LNCAP (cell line): ENCODE measurements at regions not wholly inside any gene's neighbourhood (a gene's known extent, or its start where the extent isn't known, plus 50 kb on each side); places are given as distances from the start of the nearest gene placed in this dataset.

Experiments
- TF ChIP-seq, protein P1 (sequence below): fragments of 450-650 bp; IDR thresholded peaks from 2 replicates; pipeline ENCODE4 v1.5.1; 2017; ENCODE audit warnings: mild to moderate bottlenecking

DNA sequence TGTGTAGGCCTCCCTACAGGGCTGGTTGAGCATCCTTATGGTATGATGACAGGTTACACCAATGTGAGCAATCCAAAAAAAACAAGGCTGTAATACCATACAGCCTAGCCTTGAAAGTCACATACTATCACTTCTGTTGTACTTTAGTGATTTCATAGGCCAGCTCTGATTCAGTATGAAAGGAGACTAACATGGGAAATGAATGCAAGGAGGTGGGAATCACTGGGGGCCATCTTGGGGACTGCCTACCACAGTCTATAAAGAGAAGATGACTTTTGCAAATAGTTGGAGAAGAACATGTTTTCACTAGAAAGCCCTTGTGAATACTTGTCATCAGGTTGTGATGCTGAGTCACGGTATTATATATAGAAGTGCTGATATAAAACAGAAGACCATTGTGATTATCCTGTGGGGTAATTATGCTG is 270.7 kb downstream of the S1PR1 start:
- TF ChIP-seq, protein P1, sequence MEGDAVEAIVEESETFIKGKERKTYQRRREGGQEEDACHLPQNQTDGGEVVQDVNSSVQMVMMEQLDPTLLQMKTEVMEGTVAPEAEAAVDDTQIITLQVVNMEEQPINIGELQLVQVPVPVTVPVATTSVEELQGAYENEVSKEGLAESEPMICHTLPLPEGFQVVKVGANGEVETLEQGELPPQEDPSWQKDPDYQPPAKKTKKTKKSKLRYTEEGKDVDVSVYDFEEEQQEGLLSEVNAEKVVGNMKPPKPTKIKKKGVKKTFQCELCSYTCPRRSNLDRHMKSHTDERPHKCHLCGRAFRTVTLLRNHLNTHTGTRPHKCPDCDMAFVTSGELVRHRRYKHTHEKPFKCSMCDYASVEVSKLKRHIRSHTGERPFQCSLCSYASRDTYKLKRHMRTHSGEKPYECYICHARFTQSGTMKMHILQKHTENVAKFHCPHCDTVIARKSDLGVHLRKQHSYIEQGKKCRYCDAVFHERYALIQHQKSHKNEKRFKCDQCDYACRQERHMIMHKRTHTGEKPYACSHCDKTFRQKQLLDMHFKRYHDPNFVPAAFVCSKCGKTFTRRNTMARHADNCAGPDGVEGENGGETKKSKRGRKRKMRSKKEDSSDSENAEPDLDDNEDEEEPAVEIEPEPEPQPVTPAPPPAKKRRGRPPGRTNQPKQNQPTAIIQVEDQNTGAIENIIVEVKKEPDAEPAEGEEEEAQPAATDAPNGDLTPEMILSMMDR = no peak

GRCh38 chr1:101508913-101509312 is 272.1 kb downstream of the S1PR1 start:
- TF ChIP-seq, protein P1 = no peak

DNA sequence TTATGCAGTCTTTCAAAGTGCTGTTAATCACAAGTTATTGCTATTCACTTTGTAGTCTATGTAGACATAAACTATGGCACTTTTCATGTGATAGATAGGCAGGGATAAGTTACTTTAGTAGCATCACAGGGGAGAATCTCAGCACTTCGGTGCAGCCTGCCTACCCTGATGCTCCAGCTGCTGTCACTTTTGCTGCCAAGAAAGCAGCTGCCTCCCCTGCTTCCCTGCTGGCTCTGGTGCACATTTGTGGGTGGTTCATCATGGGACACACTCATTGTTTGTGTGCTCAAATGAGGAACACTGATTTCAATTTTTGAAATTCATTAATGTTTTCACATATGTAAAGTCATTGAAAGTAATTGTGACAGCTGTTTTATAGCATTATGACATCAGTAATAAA is 272.6 kb downstream of the S1PR1 start:
- TF ChIP-seq, protein P1 = no peak

DNA sequence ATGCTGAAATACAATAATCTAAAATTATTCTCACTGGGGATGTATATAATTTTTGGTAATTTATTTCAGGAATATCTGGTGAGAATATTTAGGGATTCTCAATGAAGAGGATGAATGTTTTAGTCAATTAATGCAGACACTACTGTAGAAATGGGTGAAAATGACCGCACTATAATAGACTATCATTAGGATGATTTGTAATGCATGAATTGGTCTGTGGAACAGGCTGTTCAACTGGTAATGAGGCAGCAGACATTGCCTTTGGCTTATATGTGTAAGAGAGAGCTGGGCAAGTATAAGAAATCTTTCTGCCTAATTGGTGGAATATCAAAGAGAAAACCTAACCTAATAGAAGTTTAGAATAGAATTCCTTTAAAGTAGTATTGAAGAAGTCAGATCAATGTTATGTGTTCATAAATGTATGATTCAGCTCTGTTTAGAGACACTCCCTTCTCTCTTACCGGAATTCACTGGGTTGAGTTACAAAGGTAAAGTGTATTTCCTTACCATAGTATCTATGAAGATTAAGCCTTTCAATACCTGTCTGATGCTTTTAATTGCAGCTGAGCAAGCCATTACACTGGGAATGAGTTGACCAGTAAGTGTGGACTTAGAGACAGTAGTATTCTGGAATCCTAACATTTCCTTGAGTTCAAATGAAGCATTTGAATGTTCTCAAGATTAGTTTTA is 274.5 kb downstream of the S1PR1 start:
- TF ChIP-seq, protein P1 = no peak

- TF ChIP-seq, protein P1 = peak; percentile 86
Measured at GRCh38 chr1:101520302-101520701, 283.5 kb downstream of the S1PR1 start.

DNA sequence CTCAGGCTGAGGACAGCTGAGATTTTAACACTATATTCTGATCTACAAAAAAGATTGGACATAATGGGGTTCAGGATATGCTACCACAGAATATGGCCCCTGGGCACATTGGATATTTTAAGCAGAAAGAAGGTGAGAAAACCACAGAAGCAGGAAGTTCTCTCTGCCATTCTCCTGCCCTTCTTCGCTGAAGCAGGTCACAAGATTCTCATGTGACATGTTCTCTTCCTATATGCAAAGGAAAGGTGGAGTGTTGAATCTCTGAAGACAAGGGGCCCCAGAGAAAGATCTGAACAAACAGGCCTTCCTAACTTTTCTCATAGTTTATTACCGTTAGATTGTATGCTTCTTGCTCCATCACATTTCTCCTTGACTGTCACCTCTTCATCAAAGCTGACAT is 285.7 kb downstream of the S1PR1 start:
- TF ChIP-seq, protein P1 = no peak

DNA sequence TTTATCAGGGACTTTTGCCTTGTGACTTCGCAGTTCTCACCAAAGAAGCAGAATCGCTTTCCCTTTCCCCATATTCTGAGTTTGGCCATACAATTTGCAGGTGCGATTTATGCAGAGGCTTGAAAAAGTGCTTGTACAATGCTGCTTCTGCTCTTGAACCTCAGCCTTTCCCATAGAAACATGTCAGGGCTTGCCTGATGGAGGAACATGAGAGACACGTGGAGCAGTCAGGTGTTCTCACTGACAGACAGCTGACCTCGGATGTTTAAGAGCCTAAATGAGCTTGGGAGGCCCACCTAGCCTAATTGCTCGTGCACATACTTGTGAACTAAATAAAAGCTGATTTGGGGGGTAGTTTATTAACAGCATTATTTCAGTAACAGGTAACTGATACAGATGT is 290.0 kb downstream of the S1PR1 start:
- TF ChIP-seq, protein P1 = no peak

- TF ChIP-seq, protein P1 = no peak
Measured at GRCh38 chr1:101532377-101532776, 295.6 kb downstream of the S1PR1 start.
